ENCODE measurements at regions not wholly inside any gene's neighbourhood (a gene's known extent, or its start where the extent isn't known, plus 50 kb on each side); places are given as distances from the start of the nearest gene placed in this dataset.

GRCh38 chr4:69030326-69030725 lies 65.9 kb upstream of the UGT2B7 start:
- no peak for TF ChIP-seq CTCF (IDR thresholded peaks at IDR 0.05; ENCODE audit: poor library complexity)
- no peak for TF ChIP-seq EZH2phosphoT487 (IDR thresholded peaks at IDR 0.05; ENCODE audit: low read depth, severe bottlenecking, unreplicated experiment)
